ENCODE measurements at regions not wholly inside any gene's neighbourhood (a gene's known extent, or its start where the extent isn't known, plus 50 kb on each side); places are given as distances from the start of the nearest gene placed in this dataset.

DNA sequence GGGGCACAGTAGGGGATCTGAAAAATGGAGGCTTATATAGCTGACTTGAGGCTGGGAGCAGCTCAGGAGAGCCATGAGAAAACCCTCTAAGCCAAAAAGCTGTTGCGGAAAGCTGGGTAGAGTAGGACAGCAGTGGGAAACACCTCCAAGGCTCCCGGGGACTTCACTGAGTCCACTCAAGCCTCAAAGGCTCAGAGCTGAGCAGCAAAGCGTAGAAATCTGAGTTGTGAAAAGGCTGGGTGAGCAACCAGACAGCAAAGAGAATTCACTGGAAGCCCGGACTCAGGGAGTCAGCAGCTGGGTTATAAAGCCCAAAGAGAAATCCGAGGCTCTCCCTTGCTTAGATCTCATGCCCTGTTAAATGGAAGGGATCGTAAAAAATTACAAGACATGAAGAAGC, 905.0 kb downstream of the EFNB2 start:
- no peaks in the 10 kb centered on the region for H3K9me3 ChIP-seq (ENCODE audit: control insufficient read depth, insufficient read depth, low read depth, low read length)
- H3K4me1 ChIP-seq (ENCODE audit: control insufficient read depth, insufficient read depth, low read length) = no peaks in the 10 kb centered on the region
- no peak overlapping the region for H3K4me3 ChIP-seq (ENCODE audit: low read depth, low read length)
- POLR2A ChIA-PET = no interaction called here
- TF ChIP-seq ZNF623 (tag by site-specific recombination; IDR thresholded peaks at IDR 0.05) (no peak), ZNF514 (tag by site-specific recombination; IDR thresholded peaks at IDR 0.05) (no peak), SP2 (tag by site-specific recombination; IDR thresholded peaks at IDR 0.05) (no peak), ZNF571 (tag by site-specific recombination; IDR thresholded peaks at IDR 0.05) (no peak), ZNF416 (tag by site-specific recombination; IDR thresholded peaks at IDR 0.05) (no peak), ZNF391 (tag by site-specific recombination; IDR thresholded peaks at IDR 0.05; ENCODE audit: borderline replicate concordance, low read depth) (no peak), ZNF16 (tag by site-specific recombination; IDR thresholded peaks at IDR 0.05; ENCODE audit: low read depth) (no peak), ZNF10 (tag by site-specific recombination; IDR thresholded peaks at IDR 0.05) (no peak)
- TF ChIP-seq, protein P1, sequence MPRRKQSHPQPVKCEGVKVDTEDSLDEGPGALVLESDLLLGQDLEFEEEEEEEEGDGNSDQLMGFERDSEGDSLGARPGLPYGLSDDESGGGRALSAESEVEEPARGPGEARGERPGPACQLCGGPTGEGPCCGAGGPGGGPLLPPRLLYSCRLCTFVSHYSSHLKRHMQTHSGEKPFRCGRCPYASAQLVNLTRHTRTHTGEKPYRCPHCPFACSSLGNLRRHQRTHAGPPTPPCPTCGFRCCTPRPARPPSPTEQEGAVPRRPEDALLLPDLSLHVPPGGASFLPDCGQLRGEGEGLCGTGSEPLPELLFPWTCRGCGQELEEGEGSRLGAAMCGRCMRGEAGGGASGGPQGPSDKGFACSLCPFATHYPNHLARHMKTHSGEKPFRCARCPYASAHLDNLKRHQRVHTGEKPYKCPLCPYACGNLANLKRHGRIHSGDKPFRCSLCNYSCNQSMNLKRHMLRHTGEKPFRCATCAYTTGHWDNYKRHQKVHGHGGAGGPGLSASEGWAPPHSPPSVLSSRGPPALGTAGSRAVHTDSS (tag by site-specific recombination; IDR thresholded peaks at IDR 0.05) = no peak
- TF ChIP-seq, protein P2, sequence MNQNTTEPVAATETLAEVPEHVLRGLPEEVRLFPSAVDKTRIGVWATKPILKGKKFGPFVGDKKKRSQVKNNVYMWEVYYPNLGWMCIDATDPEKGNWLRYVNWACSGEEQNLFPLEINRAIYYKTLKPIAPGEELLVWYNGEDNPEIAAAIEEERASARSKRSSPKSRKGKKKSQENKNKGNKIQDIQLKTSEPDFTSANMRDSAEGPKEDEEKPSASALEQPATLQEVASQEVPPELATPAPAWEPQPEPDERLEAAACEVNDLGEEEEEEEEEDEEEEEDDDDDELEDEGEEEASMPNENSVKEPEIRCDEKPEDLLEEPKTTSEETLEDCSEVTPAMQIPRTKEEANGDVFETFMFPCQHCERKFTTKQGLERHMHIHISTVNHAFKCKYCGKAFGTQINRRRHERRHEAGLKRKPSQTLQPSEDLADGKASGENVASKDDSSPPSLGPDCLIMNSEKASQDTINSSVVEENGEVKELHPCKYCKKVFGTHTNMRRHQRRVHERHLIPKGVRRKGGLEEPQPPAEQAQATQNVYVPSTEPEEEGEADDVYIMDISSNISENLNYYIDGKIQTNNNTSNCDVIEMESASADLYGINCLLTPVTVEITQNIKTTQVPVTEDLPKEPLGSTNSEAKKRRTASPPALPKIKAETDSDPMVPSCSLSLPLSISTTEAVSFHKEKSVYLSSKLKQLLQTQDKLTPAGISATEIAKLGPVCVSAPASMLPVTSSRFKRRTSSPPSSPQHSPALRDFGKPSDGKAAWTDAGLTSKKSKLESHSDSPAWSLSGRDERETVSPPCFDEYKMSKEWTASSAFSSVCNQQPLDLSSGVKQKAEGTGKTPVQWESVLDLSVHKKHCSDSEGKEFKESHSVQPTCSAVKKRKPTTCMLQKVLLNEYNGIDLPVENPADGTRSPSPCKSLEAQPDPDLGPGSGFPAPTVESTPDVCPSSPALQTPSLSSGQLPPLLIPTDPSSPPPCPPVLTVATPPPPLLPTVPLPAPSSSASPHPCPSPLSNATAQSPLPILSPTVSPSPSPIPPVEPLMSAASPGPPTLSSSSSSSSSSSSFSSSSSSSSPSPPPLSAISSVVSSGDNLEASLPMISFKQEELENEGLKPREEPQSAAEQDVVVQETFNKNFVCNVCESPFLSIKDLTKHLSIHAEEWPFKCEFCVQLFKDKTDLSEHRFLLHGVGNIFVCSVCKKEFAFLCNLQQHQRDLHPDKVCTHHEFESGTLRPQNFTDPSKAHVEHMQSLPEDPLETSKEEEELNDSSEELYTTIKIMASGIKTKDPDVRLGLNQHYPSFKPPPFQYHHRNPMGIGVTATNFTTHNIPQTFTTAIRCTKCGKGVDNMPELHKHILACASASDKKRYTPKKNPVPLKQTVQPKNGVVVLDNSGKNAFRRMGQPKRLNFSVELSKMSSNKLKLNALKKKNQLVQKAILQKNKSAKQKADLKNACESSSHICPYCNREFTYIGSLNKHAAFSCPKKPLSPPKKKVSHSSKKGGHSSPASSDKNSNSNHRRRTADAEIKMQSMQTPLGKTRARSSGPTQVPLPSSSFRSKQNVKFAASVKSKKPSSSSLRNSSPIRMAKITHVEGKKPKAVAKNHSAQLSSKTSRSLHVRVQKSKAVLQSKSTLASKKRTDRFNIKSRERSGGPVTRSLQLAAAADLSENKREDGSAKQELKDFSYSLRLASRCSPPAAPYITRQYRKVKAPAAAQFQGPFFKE (tag by site-specific recombination; IDR thresholded peaks at IDR 0.05; ENCODE audit: borderline replicate concordance) = no peak
- TF ChIP-seq, protein P3, sequence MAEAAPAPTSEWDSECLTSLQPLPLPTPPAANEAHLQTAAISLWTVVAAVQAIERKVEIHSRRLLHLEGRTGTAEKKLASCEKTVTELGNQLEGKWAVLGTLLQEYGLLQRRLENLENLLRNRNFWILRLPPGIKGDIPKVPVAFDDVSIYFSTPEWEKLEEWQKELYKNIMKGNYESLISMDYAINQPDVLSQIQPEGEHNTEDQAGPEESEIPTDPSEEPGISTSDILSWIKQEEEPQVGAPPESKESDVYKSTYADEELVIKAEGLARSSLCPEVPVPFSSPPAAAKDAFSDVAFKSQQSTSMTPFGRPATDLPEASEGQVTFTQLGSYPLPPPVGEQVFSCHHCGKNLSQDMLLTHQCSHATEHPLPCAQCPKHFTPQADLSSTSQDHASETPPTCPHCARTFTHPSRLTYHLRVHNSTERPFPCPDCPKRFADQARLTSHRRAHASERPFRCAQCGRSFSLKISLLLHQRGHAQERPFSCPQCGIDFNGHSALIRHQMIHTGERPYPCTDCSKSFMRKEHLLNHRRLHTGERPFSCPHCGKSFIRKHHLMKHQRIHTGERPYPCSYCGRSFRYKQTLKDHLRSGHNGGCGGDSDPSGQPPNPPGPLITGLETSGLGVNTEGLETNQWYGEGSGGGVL (tag by site-specific recombination; IDR thresholded peaks at IDR 0.05) = no peak
- CTCF ChIA-PET = interaction anchor here (0.6 kb wide), 1 partner anchor 539 kb away, joined by 3 read pairs; no protein-coding TSS in a partner anchor
- H3K27ac ChIP-seq (ENCODE audit: extremely low read depth, low read depth, low read length) = no peak overlapping the region
- H3K36me3 ChIP-seq (ENCODE audit: control insufficient read depth in 2 of 2, insufficient read depth in 1 of 2, low read length in 2 of 2) = no peaks in the 10 kb centered on the region

DNA sequence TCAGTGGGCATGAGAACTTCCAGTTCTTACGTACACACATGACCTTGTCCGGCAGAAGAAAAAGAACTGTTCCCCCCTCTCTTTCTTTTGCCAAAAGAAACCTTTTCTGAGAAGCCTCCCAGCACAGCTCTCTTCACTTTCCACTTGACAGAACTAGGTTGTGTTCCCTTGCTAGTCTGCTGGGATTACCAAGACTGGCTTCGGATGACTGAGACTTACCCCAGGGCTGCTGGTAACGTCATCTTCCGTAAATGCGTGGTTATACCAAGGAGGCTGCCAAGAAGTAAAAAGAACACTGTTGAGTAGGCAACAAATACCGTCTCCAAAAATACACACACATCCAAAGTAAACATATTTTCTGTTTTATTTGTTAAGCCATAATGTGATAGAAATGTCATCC, 908.2 kb downstream of the EFNB2 start:
- Histone ChIP-seq H3K36me3 (ENCODE audit: control insufficient read depth in 2 of 2, insufficient read depth in 1 of 2, low read length in 2 of 2) (no peaks in the 10 kb centered on the region), H3K27ac (ENCODE audit: extremely low read depth, low read depth, low read length) (no peak overlapping the region), H3K4me1 (ENCODE audit: control insufficient read depth, insufficient read depth, low read length) (no peaks in the 10 kb centered on the region), H3K9me3 (ENCODE audit: control insufficient read depth, insufficient read depth, low read depth, low read length) (no peaks in the 10 kb centered on the region), H3K4me3 (ENCODE audit: low read depth, low read length) (no peak overlapping the region)
- ChIA-PET POLR2A (no interaction called here), CTCF (no interaction called here)
- TF ChIP-seq YY1 (tag by site-specific recombination; IDR thresholded peaks at IDR 0.05) (no peak), ZNF585B (tag by site-specific recombination; IDR thresholded peaks at IDR 0.05) (no peak), ZNF843 (tag by site-specific recombination; IDR thresholded peaks at IDR 0.05) (no peak), FEZF1 (tag by site-specific recombination; IDR thresholded peaks at IDR 0.05) (no peak), ZNF530 (tag by site-specific recombination; IDR thresholded peaks at IDR 0.05; ENCODE audit: low read depth) (no peak), ZNF121 (tag by site-specific recombination; IDR thresholded peaks at IDR 0.05) (no peak), ZNF701 (tag by site-specific recombination; IDR thresholded peaks at IDR 0.05) (no peak)
- TF ChIP-seq, protein P4, sequence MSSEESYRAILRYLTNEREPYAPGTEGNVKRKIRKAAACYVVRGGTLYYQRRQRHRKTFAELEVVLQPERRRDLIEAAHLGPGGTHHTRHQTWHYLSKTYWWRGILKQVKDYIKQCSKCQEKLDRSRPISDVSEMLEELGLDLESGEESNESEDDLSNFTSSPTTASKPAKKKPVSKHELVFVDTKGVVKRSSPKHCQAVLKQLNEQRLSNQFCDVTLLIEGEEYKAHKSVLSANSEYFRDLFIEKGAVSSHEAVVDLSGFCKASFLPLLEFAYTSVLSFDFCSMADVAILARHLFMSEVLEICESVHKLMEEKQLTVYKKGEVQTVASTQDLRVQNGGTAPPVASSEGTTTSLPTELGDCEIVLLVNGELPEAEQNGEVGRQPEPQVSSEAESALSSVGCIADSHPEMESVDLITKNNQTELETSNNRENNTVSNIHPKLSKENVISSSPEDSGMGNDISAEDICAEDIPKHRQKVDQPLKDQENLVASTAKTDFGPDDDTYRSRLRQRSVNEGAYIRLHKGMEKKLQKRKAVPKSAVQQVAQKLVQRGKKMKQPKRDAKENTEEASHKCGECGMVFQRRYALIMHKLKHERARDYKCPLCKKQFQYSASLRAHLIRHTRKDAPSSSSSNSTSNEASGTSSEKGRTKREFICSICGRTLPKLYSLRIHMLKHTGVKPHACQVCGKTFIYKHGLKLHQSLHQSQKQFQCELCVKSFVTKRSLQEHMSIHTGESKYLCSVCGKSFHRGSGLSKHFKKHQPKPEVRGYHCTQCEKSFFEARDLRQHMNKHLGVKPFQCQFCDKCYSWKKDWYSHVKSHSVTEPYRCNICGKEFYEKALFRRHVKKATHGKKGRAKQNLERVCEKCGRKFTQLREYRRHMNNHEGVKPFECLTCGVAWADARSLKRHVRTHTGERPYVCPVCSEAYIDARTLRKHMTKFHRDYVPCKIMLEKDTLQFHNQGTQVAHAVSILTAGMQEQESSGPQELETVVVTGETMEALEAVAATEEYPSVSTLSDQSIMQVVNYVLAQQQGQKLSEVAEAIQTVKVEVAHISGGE (tag by site-specific recombination; conservative IDR thresholded peaks at IDR 0.05; ENCODE audit: low read depth) = no peak
- TF ChIP-seq, protein P5, sequence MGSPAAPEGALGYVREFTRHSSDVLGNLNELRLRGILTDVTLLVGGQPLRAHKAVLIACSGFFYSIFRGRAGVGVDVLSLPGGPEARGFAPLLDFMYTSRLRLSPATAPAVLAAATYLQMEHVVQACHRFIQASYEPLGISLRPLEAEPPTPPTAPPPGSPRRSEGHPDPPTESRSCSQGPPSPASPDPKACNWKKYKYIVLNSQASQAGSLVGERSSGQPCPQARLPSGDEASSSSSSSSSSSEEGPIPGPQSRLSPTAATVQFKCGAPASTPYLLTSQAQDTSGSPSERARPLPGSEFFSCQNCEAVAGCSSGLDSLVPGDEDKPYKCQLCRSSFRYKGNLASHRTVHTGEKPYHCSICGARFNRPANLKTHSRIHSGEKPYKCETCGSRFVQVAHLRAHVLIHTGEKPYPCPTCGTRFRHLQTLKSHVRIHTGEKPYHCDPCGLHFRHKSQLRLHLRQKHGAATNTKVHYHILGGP (tag by site-specific recombination; IDR thresholded peaks at IDR 0.05) = no peak
- TF ChIP-seq, protein P6, sequence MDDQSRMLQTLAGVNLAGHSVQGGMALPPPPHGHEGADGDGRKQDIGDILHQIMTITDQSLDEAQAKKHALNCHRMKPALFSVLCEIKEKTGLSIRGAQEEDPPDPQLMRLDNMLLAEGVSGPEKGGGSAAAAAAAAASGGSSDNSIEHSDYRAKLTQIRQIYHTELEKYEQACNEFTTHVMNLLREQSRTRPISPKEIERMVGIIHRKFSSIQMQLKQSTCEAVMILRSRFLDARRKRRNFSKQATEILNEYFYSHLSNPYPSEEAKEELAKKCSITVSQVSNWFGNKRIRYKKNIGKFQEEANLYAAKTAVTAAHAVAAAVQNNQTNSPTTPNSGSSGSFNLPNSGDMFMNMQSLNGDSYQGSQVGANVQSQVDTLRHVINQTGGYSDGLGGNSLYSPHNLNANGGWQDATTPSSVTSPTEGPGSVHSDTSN (CRISPR knock-in tag; IDR thresholded peaks at IDR 0.05) = no peak
